ENCODE measurements at regions not wholly inside any gene's neighbourhood (a gene's known extent, or its start where the extent isn't known, plus 50 kb on each side); places are given as distances from the start of the nearest gene placed in this dataset.

DNA sequence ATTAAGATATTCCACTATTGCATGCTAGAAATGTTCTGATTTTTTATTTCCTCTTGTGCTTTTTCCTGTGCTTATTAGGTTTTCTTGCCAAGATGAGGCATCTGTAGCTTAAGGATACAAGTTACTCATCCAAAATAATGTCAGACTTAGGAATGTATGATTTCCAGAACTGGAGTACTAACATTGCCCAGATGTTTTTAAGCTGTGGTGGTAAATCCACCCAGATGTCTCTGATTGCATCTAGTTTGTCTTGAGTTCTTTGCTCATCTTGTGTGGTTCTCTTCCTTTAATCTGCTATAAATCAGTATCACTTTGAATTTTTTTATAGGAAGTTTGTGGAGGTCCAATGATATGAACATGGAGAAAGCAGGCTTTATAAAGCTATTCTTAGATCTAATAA, 337.5 kb upstream of the ZNF608 start:
- TF ChIP-seq YY1 (IDR thresholded peaks at IDR 0.05; ENCODE audit: insufficient read depth, insufficient read length) (no peak), ZNF274 (IDR thresholded peaks at IDR 0.05; ENCODE audit: low read depth, low read length) (no peak)
